ENCODE measurements at regions not wholly inside any gene's neighbourhood (a gene's known extent, or its start where the extent isn't known, plus 50 kb on each side); places are given as distances from the start of the nearest gene placed in this dataset.

GRCh38 chr18:24552218-24552617 lies 91.8 kb downstream of the HRH4 start:
- Histone ChIP-seq H3K27me3 (no peaks in the 10 kb centered on the region), H3K27ac (no peak overlapping the region), H3K36me3 (no peaks in the 10 kb centered on the region), H3K4me1 (no peaks in the 10 kb centered on the region), H3K9me3 (no peaks in the 10 kb centered on the region), H3K4me3 (no peak overlapping the region)
- TF ChIP-seq, protein P1, sequence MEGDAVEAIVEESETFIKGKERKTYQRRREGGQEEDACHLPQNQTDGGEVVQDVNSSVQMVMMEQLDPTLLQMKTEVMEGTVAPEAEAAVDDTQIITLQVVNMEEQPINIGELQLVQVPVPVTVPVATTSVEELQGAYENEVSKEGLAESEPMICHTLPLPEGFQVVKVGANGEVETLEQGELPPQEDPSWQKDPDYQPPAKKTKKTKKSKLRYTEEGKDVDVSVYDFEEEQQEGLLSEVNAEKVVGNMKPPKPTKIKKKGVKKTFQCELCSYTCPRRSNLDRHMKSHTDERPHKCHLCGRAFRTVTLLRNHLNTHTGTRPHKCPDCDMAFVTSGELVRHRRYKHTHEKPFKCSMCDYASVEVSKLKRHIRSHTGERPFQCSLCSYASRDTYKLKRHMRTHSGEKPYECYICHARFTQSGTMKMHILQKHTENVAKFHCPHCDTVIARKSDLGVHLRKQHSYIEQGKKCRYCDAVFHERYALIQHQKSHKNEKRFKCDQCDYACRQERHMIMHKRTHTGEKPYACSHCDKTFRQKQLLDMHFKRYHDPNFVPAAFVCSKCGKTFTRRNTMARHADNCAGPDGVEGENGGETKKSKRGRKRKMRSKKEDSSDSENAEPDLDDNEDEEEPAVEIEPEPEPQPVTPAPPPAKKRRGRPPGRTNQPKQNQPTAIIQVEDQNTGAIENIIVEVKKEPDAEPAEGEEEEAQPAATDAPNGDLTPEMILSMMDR (IDR thresholded peaks at IDR 0.05) = no peak
- TF ChIP-seq POLR2A (IDR thresholded peaks at IDR 0.05) (no peak), POLR2AphosphoS5 (IDR thresholded peaks at IDR 0.05) (no peak)
- intact Hi-C loops (cut with DNase I; ENCODE audit: low total_unique reads) = no loop called here
- no peak for DNase-seq (ENCODE audit: low spot score in 2 of 2)

- H3K9me3 ChIP-seq = no peaks in the 10 kb centered on the region
- intact Hi-C loops (cut with DNase I; ENCODE audit: low total_unique reads) = no loop called here
- TF ChIP-seq POLR2A (IDR thresholded peaks at IDR 0.05) = no peak
- no peak for TF ChIP-seq POLR2AphosphoS5 (IDR thresholded peaks at IDR 0.05)
- TF ChIP-seq, protein P1 (IDR thresholded peaks at IDR 0.05) = no peak
- no peaks in the 10 kb centered on the region for H3K27me3 ChIP-seq
- H3K36me3 ChIP-seq = no peaks in the 10 kb centered on the region
- H3K4me3 ChIP-seq = no peak overlapping the region
- H3K4me1 ChIP-seq = no peaks in the 10 kb centered on the region
- no peak overlapping the region for H3K27ac ChIP-seq
- DNase-seq (ENCODE audit: low spot score in 2 of 2) = no peak
Observed at GRCh38 chr18:24553571-24554285, 93.3 kb downstream of the HRH4 start.

GRCh38 chr18:24558403-24558802 lies 98.0 kb downstream of the HRH4 start:
- intact Hi-C loops (cut with DNase I; ENCODE audit: low total_unique reads) = no loop called here
- Histone ChIP-seq H3K4me3 (no peak overlapping the region), H3K27ac (no peak overlapping the region), H3K9me3 (no peaks in the 10 kb centered on the region), H3K36me3 (no peaks in the 10 kb centered on the region), H3K27me3 (no peaks in the 10 kb centered on the region), H3K4me1 (no peaks in the 10 kb centered on the region)
- DNase-seq (ENCODE audit: low spot score in 2 of 2) = no peak
- TF ChIP-seq, protein P1 (IDR thresholded peaks at IDR 0.05) = no peak
- no peak for TF ChIP-seq POLR2A (IDR thresholded peaks at IDR 0.05)
- no peak for TF ChIP-seq POLR2AphosphoS5 (IDR thresholded peaks at IDR 0.05)

GRCh38 chr18:24559526-24559925 lies 99.1 kb downstream of the HRH4 start:
- Histone ChIP-seq H3K36me3 (no peaks in the 10 kb centered on the region), H3K27me3 (no peaks in the 10 kb centered on the region), H3K27ac (no peak overlapping the region), H3K9me3 (no peaks in the 10 kb centered on the region), H3K4me3 (no peak overlapping the region), H3K4me1 (no peaks in the 10 kb centered on the region)
- TF ChIP-seq POLR2A (IDR thresholded peaks at IDR 0.05) (no peak), POLR2AphosphoS5 (IDR thresholded peaks at IDR 0.05) (no peak)
- TF ChIP-seq, protein P1 (IDR thresholded peaks at IDR 0.05) = no peak
- intact Hi-C loops (cut with DNase I; ENCODE audit: low total_unique reads) = no loop called here
- no peak for DNase-seq (ENCODE audit: low spot score in 2 of 2)

- H3K27me3 ChIP-seq = no peaks in the 10 kb centered on the region
- intact Hi-C loops (cut with DNase I; ENCODE audit: low total_unique reads) = no loop called here
- no peak overlapping the region for H3K4me3 ChIP-seq
- no peak overlapping the region for H3K27ac ChIP-seq
- TF ChIP-seq, protein P1 (IDR thresholded peaks at IDR 0.05) = no peak
- no peak for TF ChIP-seq POLR2A (IDR thresholded peaks at IDR 0.05)
- H3K9me3 ChIP-seq = no peaks in the 10 kb centered on the region
- H3K4me1 ChIP-seq = no peaks in the 10 kb centered on the region
- no peak for DNase-seq (ENCODE audit: low spot score in 2 of 2)
- H3K36me3 ChIP-seq = no peaks in the 10 kb centered on the region
Observed at GRCh38 chr18:24560511-24560981, 100.1 kb downstream of the HRH4 start.
